Liver (tissue), 3 donors: ENCODE measurements at regions not wholly inside any gene's neighbourhood (a gene's known extent, or its start where the extent isn't known, plus 50 kb on each side); places are given as distances from the start of the nearest gene placed in this dataset.

Source experiments
- EGR1 ChIP-seq, 2 donors: IDR thresholded peaks; 2 replicates each; pipeline ENCODE4 v1.6.1; 2016 to 2018; ENCODE audit warnings: antibody characterized with exemption in 2 of 2, low read depth in 2 of 2
- FOXA1 ChIP-seq: IDR thresholded peaks from 2 replicates; pipeline ENCODE4 v1.6.1; 2016; ENCODE audit warnings: antibody characterized with exemption
- GABPA ChIP-seq, 2 donors: IDR thresholded peaks in 1 of 2; conservative IDR thresholded peaks in 1 of 2; 2 replicates each; pipeline ENCODE4 v1.6.1; 2016; ENCODE audit warnings: antibody characterized with exemption in 2 of 2, mild to moderate bottlenecking in 1 of 2, moderate library complexity in 1 of 2
- HNF4A ChIP-seq, 2 donors: conservative IDR thresholded peaks; 2 replicates each; pipeline ENCODE4 v1.6.1; 2016; ENCODE audit warnings: antibody characterized with exemption in 2 of 2, mild to moderate bottlenecking in 2 of 2
- JUND ChIP-seq, 2 donors: IDR thresholded peaks; 2 replicates each; pipeline ENCODE4 v1.6.1; 2016; ENCODE audit warnings: antibody characterized with exemption in 2 of 2
- MAX ChIP-seq: IDR thresholded peaks from 2 replicates; pipeline ENCODE4 v1.6.1; 2016; ENCODE audit warnings: antibody characterized with exemption
- RAD21 ChIP-seq, 2 donors: IDR thresholded peaks; 2 replicates each; pipeline ENCODE4 v1.6.1; 2016; ENCODE audit warnings: antibody characterized with exemption in 2 of 2, mild to moderate bottlenecking in 2 of 2
- TAF1 ChIP-seq: conservative IDR thresholded peaks from 2 replicates; pipeline ENCODE4 v1.6.1; 2016; ENCODE audit warnings: antibody characterized with exemption, mild to moderate bottlenecking
- YY1 ChIP-seq: IDR thresholded peaks from 2 replicates; pipeline ENCODE4 v1.6.1; 2016; ENCODE audit warnings: antibody characterized with exemption, mild to moderate bottlenecking
- TF ChIP-seq, protein P1 (sequence below): fragments of 150-350 bp; IDR thresholded peaks from 2 replicates; pipeline ENCODE4 v1.5.1; 2017; ENCODE audit warnings: improper control_type of control experiment, low read depth, low read length; ENCODE audit not compliant: missing input control
- TF ChIP-seq, protein P2 (sequence below): IDR thresholded peaks from 2 replicates; pipeline ENCODE4 v1.6.1; 2016; ENCODE audit warnings: antibody characterized with exemption, mild to moderate bottlenecking
- donor health status: healthy.
- donor health status: healthy.

DNA sequence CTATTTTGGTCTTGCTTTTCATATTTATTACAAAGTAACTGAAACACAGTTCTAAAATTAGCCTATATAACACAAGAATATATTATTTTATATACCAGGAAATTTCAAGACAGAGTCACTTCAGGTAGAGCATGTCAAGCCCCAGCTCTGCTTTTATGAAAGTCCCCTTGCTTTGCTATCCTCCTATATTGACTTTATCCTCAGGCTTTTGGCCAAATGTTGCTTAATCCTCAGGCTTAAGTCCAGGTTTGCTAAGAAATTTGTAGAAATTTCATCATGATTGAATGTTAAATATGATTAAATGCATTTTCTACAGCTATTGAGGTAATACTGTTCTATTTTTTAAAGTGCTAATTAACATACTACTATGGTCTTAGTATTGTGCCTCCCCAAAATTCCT is 227.6 kb downstream of the FZD1 start:
- TF ChIP-seq, protein P1, sequence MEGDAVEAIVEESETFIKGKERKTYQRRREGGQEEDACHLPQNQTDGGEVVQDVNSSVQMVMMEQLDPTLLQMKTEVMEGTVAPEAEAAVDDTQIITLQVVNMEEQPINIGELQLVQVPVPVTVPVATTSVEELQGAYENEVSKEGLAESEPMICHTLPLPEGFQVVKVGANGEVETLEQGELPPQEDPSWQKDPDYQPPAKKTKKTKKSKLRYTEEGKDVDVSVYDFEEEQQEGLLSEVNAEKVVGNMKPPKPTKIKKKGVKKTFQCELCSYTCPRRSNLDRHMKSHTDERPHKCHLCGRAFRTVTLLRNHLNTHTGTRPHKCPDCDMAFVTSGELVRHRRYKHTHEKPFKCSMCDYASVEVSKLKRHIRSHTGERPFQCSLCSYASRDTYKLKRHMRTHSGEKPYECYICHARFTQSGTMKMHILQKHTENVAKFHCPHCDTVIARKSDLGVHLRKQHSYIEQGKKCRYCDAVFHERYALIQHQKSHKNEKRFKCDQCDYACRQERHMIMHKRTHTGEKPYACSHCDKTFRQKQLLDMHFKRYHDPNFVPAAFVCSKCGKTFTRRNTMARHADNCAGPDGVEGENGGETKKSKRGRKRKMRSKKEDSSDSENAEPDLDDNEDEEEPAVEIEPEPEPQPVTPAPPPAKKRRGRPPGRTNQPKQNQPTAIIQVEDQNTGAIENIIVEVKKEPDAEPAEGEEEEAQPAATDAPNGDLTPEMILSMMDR = no peak
- TF ChIP-seq MAX (no peak), TAF1 (no peak), YY1 (no peak), HNF4A (conservative IDR thresholded peaks at IDR 0.05) (peak; percentile 78 to 83), RAD21 (IDR thresholded peaks at IDR 0.05) (peak in 1 of 2 donors; percentile 28), EGR1 (IDR thresholded peaks at IDR 0.05; ENCODE audit: low read depth in 2 of 2) (no peak), JUND (IDR thresholded peaks at IDR 0.05) (no peak), GABPA (IDR thresholded peaks at IDR 0.05 in 1 of 2, conservative IDR thresholded peaks at IDR 0.05 in 1 of 2) (no peak), FOXA1 (peak; percentile 88)
- TF ChIP-seq, protein P2, sequence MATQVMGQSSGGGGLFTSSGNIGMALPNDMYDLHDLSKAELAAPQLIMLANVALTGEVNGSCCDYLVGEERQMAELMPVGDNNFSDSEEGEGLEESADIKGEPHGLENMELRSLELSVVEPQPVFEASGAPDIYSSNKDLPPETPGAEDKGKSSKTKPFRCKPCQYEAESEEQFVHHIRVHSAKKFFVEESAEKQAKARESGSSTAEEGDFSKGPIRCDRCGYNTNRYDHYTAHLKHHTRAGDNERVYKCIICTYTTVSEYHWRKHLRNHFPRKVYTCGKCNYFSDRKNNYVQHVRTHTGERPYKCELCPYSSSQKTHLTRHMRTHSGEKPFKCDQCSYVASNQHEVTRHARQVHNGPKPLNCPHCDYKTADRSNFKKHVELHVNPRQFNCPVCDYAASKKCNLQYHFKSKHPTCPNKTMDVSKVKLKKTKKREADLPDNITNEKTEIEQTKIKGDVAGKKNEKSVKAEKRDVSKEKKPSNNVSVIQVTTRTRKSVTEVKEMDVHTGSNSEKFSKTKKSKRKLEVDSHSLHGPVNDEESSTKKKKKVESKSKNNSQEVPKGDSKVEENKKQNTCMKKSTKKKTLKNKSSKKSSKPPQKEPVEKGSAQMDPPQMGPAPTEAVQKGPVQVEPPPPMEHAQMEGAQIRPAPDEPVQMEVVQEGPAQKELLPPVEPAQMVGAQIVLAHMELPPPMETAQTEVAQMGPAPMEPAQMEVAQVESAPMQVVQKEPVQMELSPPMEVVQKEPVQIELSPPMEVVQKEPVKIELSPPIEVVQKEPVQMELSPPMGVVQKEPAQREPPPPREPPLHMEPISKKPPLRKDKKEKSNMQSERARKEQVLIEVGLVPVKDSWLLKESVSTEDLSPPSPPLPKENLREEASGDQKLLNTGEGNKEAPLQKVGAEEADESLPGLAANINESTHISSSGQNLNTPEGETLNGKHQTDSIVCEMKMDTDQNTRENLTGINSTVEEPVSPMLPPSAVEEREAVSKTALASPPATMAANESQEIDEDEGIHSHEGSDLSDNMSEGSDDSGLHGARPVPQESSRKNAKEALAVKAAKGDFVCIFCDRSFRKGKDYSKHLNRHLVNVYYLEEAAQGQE = no peak
